ENCODE measurements at regions not wholly inside any gene's neighbourhood (a gene's known extent, or its start where the extent isn't known, plus 50 kb on each side); places are given as distances from the start of the nearest gene placed in this dataset.
"Not testable (repeated sequence)": the region's sequence is repeated elsewhere in the genome, so short reads cannot be mapped to it uniquely, and the experiment has no call there.

GRCh38 chr6:126202707-126203106, 137.2 kb upstream of the CENPW start:
- ATAC-seq (ENCODE audit: low FRiP score) = no peak
- intact Hi-C loops (cut with DNase I) = no loop called here
- Histone ChIP-seq H3K4me1 (ENCODE audit: control insufficient read depth in 1 of 2, insufficient read depth in 2 of 2, low read length in 2 of 2) (no peaks in the 10 kb centered on the region), H3K9me3 (ENCODE audit: control insufficient read depth, low read length) (no peaks in the 10 kb centered on the region), H3K4me3 (ENCODE audit: low read length in 2 of 2) (no peak overlapping the region), H3K27ac (ENCODE audit: low read depth in 1 of 2, low read length in 2 of 2) (no peak overlapping the region), H3K27me3 (ENCODE audit: control insufficient read depth in 1 of 2, insufficient read depth in 2 of 2, low read length in 1 of 2) (no peaks in the 10 kb centered on the region), H3K36me3 (ENCODE audit: control insufficient read depth in 1 of 2, insufficient read depth in 2 of 2, low read length in 1 of 2) (no peaks in the 10 kb centered on the region)
- no peak for DNase-seq
- WGBS, 2 donors = 72 to 75% methylated on average over 2 of the region's 2 CpGs

GRCh38 chr6:126204126-126204525, 135.8 kb upstream of the CENPW start:
- no peaks in the 10 kb centered on the region for H3K9me3 ChIP-seq (ENCODE audit: control insufficient read depth, low read length)
- H3K4me1 ChIP-seq (ENCODE audit: control insufficient read depth in 1 of 2, insufficient read depth in 2 of 2, low read length in 2 of 2) = no peaks in the 10 kb centered on the region
- no peak overlapping the region for H3K4me3 ChIP-seq (ENCODE audit: low read length in 2 of 2)
- no peaks in the 10 kb centered on the region for H3K36me3 ChIP-seq (ENCODE audit: control insufficient read depth in 1 of 2, insufficient read depth in 2 of 2, low read length in 1 of 2)
- 84 to 90% methylated on average over 4 of the region's 4 CpGs for WGBS, 2 donors
- H3K27me3 ChIP-seq (ENCODE audit: control insufficient read depth in 1 of 2, insufficient read depth in 2 of 2, low read length in 1 of 2) = no peaks in the 10 kb centered on the region
- intact Hi-C loops (cut with DNase I) = no loop called here
- H3K27ac ChIP-seq (ENCODE audit: low read depth in 1 of 2, low read length in 2 of 2) = no peak overlapping the region
- ATAC-seq (ENCODE audit: low FRiP score) = no peak
- no peak for DNase-seq

DNA sequence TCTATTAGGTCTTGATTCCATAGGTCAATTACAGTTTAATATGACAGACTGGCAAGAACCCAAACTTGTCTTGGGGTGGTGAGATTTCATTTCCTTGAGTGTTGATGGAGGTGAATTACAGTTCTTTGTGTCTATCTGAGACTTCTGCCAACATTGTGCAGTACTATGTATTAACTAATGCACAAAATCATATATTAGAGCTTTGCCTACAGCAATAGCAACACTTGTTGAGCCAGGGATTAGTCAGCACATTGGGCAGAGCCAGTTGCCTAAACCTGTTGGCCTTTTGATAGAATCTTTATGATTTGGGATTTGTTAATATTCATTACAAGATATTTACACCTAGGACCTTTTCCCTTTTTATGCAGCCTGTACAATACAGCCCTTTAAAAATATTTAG, 135.3 kb upstream of the CENPW start:
- Histone ChIP-seq H3K27ac (ENCODE audit: low read depth in 1 of 2, low read length in 2 of 2) (no peak overlapping the region), H3K4me3 (ENCODE audit: low read length in 2 of 2) (no peak overlapping the region), H3K4me1 (ENCODE audit: control insufficient read depth in 1 of 2, insufficient read depth in 2 of 2, low read length in 2 of 2) (no peaks in the 10 kb centered on the region), H3K9me3 (ENCODE audit: control insufficient read depth, low read length) (no peaks in the 10 kb centered on the region), H3K36me3 (ENCODE audit: control insufficient read depth in 1 of 2, insufficient read depth in 2 of 2, low read length in 1 of 2) (no peaks in the 10 kb centered on the region), H3K27me3 (ENCODE audit: control insufficient read depth in 1 of 2, insufficient read depth in 2 of 2, low read length in 1 of 2) (no peaks in the 10 kb centered on the region)
- ATAC-seq (ENCODE audit: low FRiP score) (no peak), DNase-seq (no peak)
- intact Hi-C loops (cut with DNase I) = no loop called here

DNA sequence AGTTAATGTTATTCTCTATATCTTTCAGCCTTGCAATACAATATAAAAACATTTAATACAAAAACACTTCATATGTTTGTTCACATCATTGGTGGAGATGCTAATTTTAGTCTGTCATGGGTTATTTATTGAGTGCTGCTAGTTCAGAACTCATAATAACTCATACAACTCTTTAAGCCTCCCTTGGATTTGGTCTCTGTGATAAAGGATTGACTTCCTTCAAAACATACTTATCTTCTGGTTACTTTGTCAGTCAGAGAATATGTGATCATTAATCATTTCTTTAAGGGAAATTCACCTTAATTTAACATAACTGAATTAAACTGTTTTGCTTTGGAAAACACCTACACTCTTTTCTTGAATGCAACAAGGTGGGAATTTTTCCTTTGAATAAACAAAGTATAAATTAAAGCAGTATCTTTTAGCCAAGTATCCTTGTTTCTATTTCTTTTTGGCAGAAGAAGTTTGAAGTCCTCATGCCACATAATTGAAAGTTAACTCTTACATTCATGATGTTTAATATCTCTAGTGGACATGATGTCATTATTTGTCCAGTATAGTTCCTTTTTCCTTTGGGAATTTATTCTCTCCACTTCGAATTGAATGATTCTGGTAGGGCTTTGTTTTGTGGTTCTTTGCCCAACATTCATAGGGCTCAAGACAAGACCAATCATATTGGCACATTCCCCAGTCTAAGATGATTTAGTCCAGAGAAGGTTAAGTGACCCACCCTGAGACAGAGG, 133.2 kb upstream of the CENPW start:
- ATAC-seq (ENCODE audit: low FRiP score) (no peak), DNase-seq (no peak)
- H3K36me3 ChIP-seq (ENCODE audit: control insufficient read depth in 1 of 2, insufficient read depth in 2 of 2, low read length in 1 of 2) = no peaks in the 10 kb centered on the region
- intact Hi-C loops (cut with DNase I) = no loop called here
- no peaks in the 10 kb centered on the region for H3K9me3 ChIP-seq (ENCODE audit: control insufficient read depth, low read length)
- 12 to 22% methylated on average over 1 of the region's 1 CpG for WGBS, 2 donors
- no peak overlapping the region for H3K4me3 ChIP-seq (ENCODE audit: low read length in 2 of 2)
- no peaks in the 10 kb centered on the region for H3K4me1 ChIP-seq (ENCODE audit: control insufficient read depth in 1 of 2, insufficient read depth in 2 of 2, low read length in 2 of 2)
- H3K27ac ChIP-seq (ENCODE audit: low read depth in 1 of 2, low read length in 2 of 2) = no peak overlapping the region
- no peaks in the 10 kb centered on the region for H3K27me3 ChIP-seq (ENCODE audit: control insufficient read depth in 1 of 2, insufficient read depth in 2 of 2, low read length in 1 of 2)

- ATAC-seq (ENCODE audit: low FRiP score) = no peak
- DNase-seq = no peak
These were observed 129.4 kb upstream of the CENPW start for GRCh38 chr6:126210398-126211075.

GRCh38 chr6:126217497-126217896, 122.4 kb upstream of the CENPW start:
- no peaks in the 10 kb centered on the region for H3K4me1 ChIP-seq (ENCODE audit: control insufficient read depth in 1 of 2, insufficient read depth in 2 of 2, low read length in 2 of 2)
- no peak overlapping the region for H3K4me3 ChIP-seq (ENCODE audit: low read length in 2 of 2)
- ATAC-seq (ENCODE audit: low FRiP score) = no peak
- DNase-seq = no peak
- H3K27me3 ChIP-seq (ENCODE audit: control insufficient read depth in 1 of 2, insufficient read depth in 2 of 2, low read length in 1 of 2) = no peaks in the 10 kb centered on the region
- no peaks in the 10 kb centered on the region for H3K9me3 ChIP-seq (ENCODE audit: control insufficient read depth, low read length)
- H3K36me3 ChIP-seq (ENCODE audit: control insufficient read depth in 1 of 2, insufficient read depth in 2 of 2, low read length in 1 of 2) = no peaks in the 10 kb centered on the region
- H3K27ac ChIP-seq (ENCODE audit: low read depth in 1 of 2, low read length in 2 of 2) = no peak overlapping the region
- 89 to 95% methylated on average over 3 of the region's 3 CpGs for WGBS, 2 donors
- intact Hi-C loops (cut with DNase I) = no loop called here

More at GRCh38 chr6:126210398-126211075, 129.4 kb upstream of the CENPW start:
- Histone ChIP-seq H3K9me3 (ENCODE audit: control insufficient read depth, low read length) (no peaks in the 10 kb centered on the region), H3K27me3 (ENCODE audit: control insufficient read depth in 1 of 2, insufficient read depth in 2 of 2, low read length in 1 of 2) (no peaks in the 10 kb centered on the region), H3K36me3 (ENCODE audit: control insufficient read depth in 1 of 2, insufficient read depth in 2 of 2, low read length in 1 of 2) (no peaks in the 10 kb centered on the region), H3K4me3 (ENCODE audit: low read length in 2 of 2) (no peak overlapping the region), H3K27ac (ENCODE audit: low read depth in 1 of 2, low read length in 2 of 2) (no peak overlapping the region), H3K4me1 (ENCODE audit: control insufficient read depth in 1 of 2, insufficient read depth in 2 of 2, low read length in 2 of 2) (no peaks in the 10 kb centered on the region)
- 77 to 80% methylated on average over 3 of the region's 3 CpGs for WGBS, 2 donors
- intact Hi-C loops (cut with DNase I) = no loop called here

DNA sequence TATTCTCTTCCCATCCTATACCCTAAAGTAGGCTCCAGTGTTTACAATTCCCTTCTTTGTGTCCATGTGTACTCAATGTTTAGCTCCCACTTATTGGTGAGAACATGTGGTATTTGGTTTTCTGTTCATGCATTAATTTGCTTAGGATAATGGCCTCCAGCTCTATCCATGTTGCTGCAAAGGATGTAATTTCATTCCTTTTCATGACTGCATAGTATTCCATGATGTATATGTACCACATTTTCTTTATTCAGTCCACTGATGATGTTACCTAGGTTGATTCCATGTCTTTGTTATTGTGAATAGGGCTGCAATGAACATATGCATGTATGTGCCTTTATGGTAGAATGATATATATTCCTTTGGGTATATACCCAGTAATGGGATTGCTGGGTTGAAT, 119.0 kb upstream of the CENPW start:
- intact Hi-C loops (cut with DNase I); H3K27me3 ChIP-seq (ENCODE audit: control insufficient read depth in 1 of 2, insufficient read depth in 2 of 2, low read length in 1 of 2); H3K4me1 ChIP-seq (ENCODE audit: control insufficient read depth in 1 of 2, insufficient read depth in 2 of 2, low read length in 2 of 2); H3K27ac ChIP-seq (ENCODE audit: low read depth in 1 of 2, low read length in 2 of 2); ATAC-seq (ENCODE audit: low FRiP score); H3K4me3 ChIP-seq (ENCODE audit: low read length in 2 of 2); H3K9me3 ChIP-seq (ENCODE audit: control insufficient read depth, low read length); H3K36me3 ChIP-seq (ENCODE audit: control insufficient read depth in 1 of 2, insufficient read depth in 2 of 2, low read length in 1 of 2); DNase-seq: not testable (repeated sequence)

GRCh38 chr6:126227833-126228702, 111.8 kb upstream of the CENPW start:
- intact Hi-C loops (cut with DNase I) = no loop called here
- Histone ChIP-seq H3K36me3 (ENCODE audit: control insufficient read depth in 1 of 2, insufficient read depth in 2 of 2, low read length in 1 of 2) (no peaks in the 10 kb centered on the region), H3K4me3 (ENCODE audit: low read length in 2 of 2) (no peak overlapping the region), H3K4me1 (ENCODE audit: control insufficient read depth in 1 of 2, insufficient read depth in 2 of 2, low read length in 2 of 2) (no peaks in the 10 kb centered on the region), H3K27me3 (ENCODE audit: control insufficient read depth in 1 of 2, insufficient read depth in 2 of 2, low read length in 1 of 2) (peaks cover 0 to 1% of the 10 kb centered on the region in 2 donors), H3K27ac (ENCODE audit: low read depth in 1 of 2, low read length in 2 of 2) (no peak overlapping the region), H3K9me3 (ENCODE audit: control insufficient read depth, low read length) (no peaks in the 10 kb centered on the region)
- ATAC-seq (ENCODE audit: low FRiP score) = no peak
- WGBS, 2 donors = 74 to 78% methylated on average over 11 of the region's 11 CpGs
- DNase-seq = no peak

All from aorta (tissue), 5 donors.